Esophagus (tissue), 2 donors: ENCODE measurements at regions not wholly inside any gene's neighbourhood (a gene's known extent, or its start where the extent isn't known, plus 50 kb on each side); places are given as distances from the start of the nearest gene placed in this dataset.

Experiments
- H3K27ac ChIP-seq, 2 donors: one replicate each; pipeline ENCODE4 v1.5.1; 2013; ENCODE audit warnings: low read depth in 2 of 2, mild to moderate bottlenecking in 2 of 2, inconsistent platforms in 1 of 2, low read length in 1 of 2, moderate library complexity in 1 of 2
- H3K27me3 ChIP-seq, 2 donors: one replicate each; pipeline ENCODE4 v1.6.1; 2013; ENCODE audit warnings: low read length in 2 of 2, control low read depth in 1 of 2, mild to moderate bottlenecking in 1 of 2; ENCODE audit not compliant: insufficient read depth in 2 of 2, control insufficient read depth in 1 of 2
- H3K36me3 ChIP-seq, 2 donors: one replicate each; pipeline ENCODE4 v1.6.1; 2013; ENCODE audit warnings: low read length in 1 of 2; ENCODE audit not compliant: control insufficient read depth in 2 of 2, insufficient read depth in 2 of 2
- H3K4me1 ChIP-seq, 2 donors: one replicate each; pipeline ENCODE4 v1.6.1; 2013; ENCODE audit warnings: low read length in 1 of 2; ENCODE audit not compliant: control insufficient read depth in 2 of 2, insufficient read depth in 2 of 2
- H3K4me3 ChIP-seq, 2 donors: one replicate each; pipeline ENCODE4 v1.5.1; 2013; ENCODE audit warnings: low read length in 2 of 2, mild to moderate bottlenecking in 2 of 2, low read depth in 1 of 2, moderate library complexity in 1 of 2
- H3K9me3 ChIP-seq, 2 donors: one replicate each; pipeline ENCODE4 v1.6.1; 2013; ENCODE audit warnings: mild to moderate bottlenecking in 2 of 2, low read depth in 1 of 2, low read length in 1 of 2, moderate library complexity in 1 of 2; ENCODE audit not compliant: control insufficient read depth in 2 of 2, insufficient read depth in 1 of 2
- WGBS, 2 donors: extraction: QIAGEN DNeasy Blood & Tissue Kit; methylation state at CpG; one replicate each; pipeline ENCODE4 v1.1.7; 2013; 5-methylcytosine and 5-hydroxymethylcytosine counted together
- donor health status: healthy with polysubstance abuse.
- donor health status: Bipolar disorder and iron deficiency.

- H3K36me3 ChIP-seq, result no peaks in the 10 kb centered on the region
- no peaks in the 10 kb centered on the region for H3K4me1 ChIP-seq
- H3K27ac ChIP-seq, result no peak overlapping the region
- H3K27me3 ChIP-seq, result no peaks in the 10 kb centered on the region
- H3K4me3 ChIP-seq, result no peak overlapping the region
- WGBS, 2 donors, result 15 to 36% methylated on average over 2 of the region's 2 CpGs
- H3K9me3 ChIP-seq, result no peaks in the 10 kb centered on the region
Measured at GRCh38 chr4:96354036-96354712, 514.3 kb downstream of the PDHA2 start.

GRCh38 chr4:96355414-96355813 is 515.5 kb downstream of the PDHA2 start:
- Histone ChIP-seq H3K9me3 (no peaks in the 10 kb centered on the region), H3K4me1 (no peaks in the 10 kb centered on the region), H3K36me3 (no peaks in the 10 kb centered on the region), H3K4me3 (no peak overlapping the region), H3K27me3 (no peaks in the 10 kb centered on the region), H3K27ac (no peak overlapping the region)
- 73 to 87% methylated on average over 2 of the region's 2 CpGs for WGBS, 2 donors

- H3K4me1 ChIP-seq, result no peaks in the 10 kb centered on the region
- H3K9me3 ChIP-seq, result no peaks in the 10 kb centered on the region
- no peaks in the 10 kb centered on the region for H3K36me3 ChIP-seq
- WGBS, 2 donors, result 56 to 68% methylated on average over 2 of the region's 2 CpGs
- H3K27me3 ChIP-seq, result no peaks in the 10 kb centered on the region
- H3K27ac ChIP-seq, result no peak overlapping the region
- no peak overlapping the region for H3K4me3 ChIP-seq
Measured at GRCh38 chr4:96356591-96357370, 516.9 kb downstream of the PDHA2 start.

GRCh38 chr4:96366632-96367031 is 526.7 kb downstream of the PDHA2 start:
- 70 to 82% methylated on average over 1 of the region's 1 CpG for WGBS, 2 donors
- Histone ChIP-seq H3K36me3 (no peaks in the 10 kb centered on the region), H3K27ac (no peak overlapping the region), H3K4me3 (no peak overlapping the region), H3K27me3 (no peaks in the 10 kb centered on the region), H3K4me1 (no peaks in the 10 kb centered on the region), H3K9me3 (peaks cover 0 to 6% of the 10 kb centered on the region in 2 donors)

GRCh38 chr4:96375367-96375766 is 535.5 kb downstream of the PDHA2 start:
- Histone ChIP-seq H3K27me3 (no peaks in the 10 kb centered on the region), H3K36me3 (no peaks in the 10 kb centered on the region), H3K27ac (no peak overlapping the region), H3K4me3 (no peak overlapping the region), H3K9me3 (peaks cover 0 to 6% of the 10 kb centered on the region in 2 donors), H3K4me1 (no peaks in the 10 kb centered on the region)
- 63 to 73% methylated on average over 3 of the region's 3 CpGs for WGBS, 2 donors

GRCh38 chr4:96379524-96379923 is 539.6 kb downstream of the PDHA2 start:
- H3K27me3 ChIP-seq, result no peaks in the 10 kb centered on the region
- no peak overlapping the region for H3K27ac ChIP-seq
- WGBS, 2 donors, result 65 to 72% methylated on average over 2 of the region's 2 CpGs
- H3K4me3 ChIP-seq, result no peak overlapping the region
- no peaks in the 10 kb centered on the region for H3K4me1 ChIP-seq
- no peaks in the 10 kb centered on the region for H3K36me3 ChIP-seq
- no peaks in the 10 kb centered on the region for H3K9me3 ChIP-seq

- H3K4me1 ChIP-seq, result no peaks in the 10 kb centered on the region
- H3K27ac ChIP-seq, result no peak overlapping the region
- H3K4me3 ChIP-seq, result no peak overlapping the region
- no peaks in the 10 kb centered on the region for H3K36me3 ChIP-seq
- no peaks in the 10 kb centered on the region for H3K9me3 ChIP-seq
- H3K27me3 ChIP-seq, result no peaks in the 10 kb centered on the region
Measured at GRCh38 chr4:96380106-96380505, 540.2 kb downstream of the PDHA2 start.

GRCh38 chr4:96383349-96383748 is 543.5 kb downstream of the PDHA2 start:
- Histone ChIP-seq H3K4me3 (no peak overlapping the region), H3K27ac (no peak overlapping the region), H3K9me3 (no peaks in the 10 kb centered on the region), H3K36me3 (no peaks in the 10 kb centered on the region), H3K4me1 (no peaks in the 10 kb centered on the region), H3K27me3 (no peaks in the 10 kb centered on the region)

GRCh38 chr4:96389770-96390169 is 549.9 kb downstream of the PDHA2 start:
- Histone ChIP-seq H3K4me1 (no peaks in the 10 kb centered on the region), H3K27ac (no peak overlapping the region), H3K9me3 (no peaks in the 10 kb centered on the region), H3K36me3 (no peaks in the 10 kb centered on the region), H3K4me3 (no peak overlapping the region), H3K27me3 (no peaks in the 10 kb centered on the region)
- WGBS, 2 donors, result 44 to 49% methylated on average over 2 of the region's 2 CpGs

- Histone ChIP-seq H3K27ac (no peak overlapping the region), H3K36me3 (no peaks in the 10 kb centered on the region), H3K9me3 (no peaks in the 10 kb centered on the region), H3K4me3 (no peak overlapping the region), H3K27me3 (no peaks in the 10 kb centered on the region), H3K4me1 (no peaks in the 10 kb centered on the region)
- 54 to 66% methylated on average over 5 of the region's 5 CpGs for WGBS, 2 donors
Measured at GRCh38 chr4:96390404-96390803, 550.5 kb downstream of the PDHA2 start.
